ENCODE measurements at regions not wholly inside any gene's neighbourhood (a gene's known extent, or its start where the extent isn't known, plus 50 kb on each side); places are given as distances from the start of the nearest gene placed in this dataset.
"Not testable (repeated sequence)": the region's sequence is repeated elsewhere in the genome, so short reads cannot be mapped to it uniquely, and the experiment has no call there.

- Histone ChIP-seq H3K9me3 (ENCODE audit: control insufficient read depth, low read depth, low read length) (no peaks in the 10 kb centered on the region), H3K27ac (ENCODE audit: low read length) (no peak overlapping the region)
These were observed 1348.7 kb upstream of the NXPH2 start for GRCh38 chr2:140128909-140129308.

GRCh38 chr2:140122001-140122400, 1341.8 kb upstream of the NXPH2 start:
- Histone ChIP-seq H3K4me3 (ENCODE audit: low read length) (no peak overlapping the region), H3K27me3 (ENCODE audit: control insufficient read depth, insufficient read depth, low read length) (no peaks in the 10 kb centered on the region), H3K9me3 (ENCODE audit: control insufficient read depth, low read depth, low read length) (no peaks in the 10 kb centered on the region), H3K36me3 (ENCODE audit: control insufficient read depth, low read depth, low read length) (no peaks in the 10 kb centered on the region), H3K9ac (ENCODE audit: low read length) (no peak overlapping the region), H3K27ac (ENCODE audit: low read length) (no peak overlapping the region), H3K4me1 (ENCODE audit: control insufficient read depth, low read depth, low read length) (peaks cover 7% of the 10 kb centered on the region)

More at GRCh38 chr2:140128909-140129308, 1348.7 kb upstream of the NXPH2 start:
- H3K36me3 ChIP-seq (ENCODE audit: control insufficient read depth, low read depth, low read length): no peaks in the 10 kb centered on the region
- no peak overlapping the region for H3K4me3 ChIP-seq (ENCODE audit: low read length)
- H3K4me1 ChIP-seq (ENCODE audit: control insufficient read depth, low read depth, low read length): no peaks in the 10 kb centered on the region
- no peaks in the 10 kb centered on the region for H3K27me3 ChIP-seq (ENCODE audit: control insufficient read depth, insufficient read depth, low read length)
- H3K9ac ChIP-seq (ENCODE audit: low read length): no peak overlapping the region

- no peaks in the 10 kb centered on the region for H3K9me3 ChIP-seq (ENCODE audit: control insufficient read depth, low read depth, low read length)
- H3K4me1 ChIP-seq (ENCODE audit: control insufficient read depth, low read depth, low read length): peaks cover 7% of the 10 kb centered on the region
- H3K36me3 ChIP-seq (ENCODE audit: control insufficient read depth, low read depth, low read length): no peaks in the 10 kb centered on the region
- H3K9ac ChIP-seq (ENCODE audit: low read length): no peak overlapping the region
- H3K4me3 ChIP-seq (ENCODE audit: low read length): no peak overlapping the region
- no peaks in the 10 kb centered on the region for H3K27me3 ChIP-seq (ENCODE audit: control insufficient read depth, insufficient read depth, low read length)
- no peak overlapping the region for H3K27ac ChIP-seq (ENCODE audit: low read length)
These were observed 1337.2 kb upstream of the NXPH2 start for GRCh38 chr2:140117386-140117785.

GRCh38 chr2:140108706-140109475, 1328.7 kb upstream of the NXPH2 start:
- Histone ChIP-seq H3K9me3 (ENCODE audit: control insufficient read depth, low read depth, low read length) (no peaks in the 10 kb centered on the region), H3K36me3 (ENCODE audit: control insufficient read depth, low read depth, low read length) (no peaks in the 10 kb centered on the region), H3K27me3 (ENCODE audit: control insufficient read depth, insufficient read depth, low read length) (no peaks in the 10 kb centered on the region), H3K9ac (ENCODE audit: low read length) (no peak overlapping the region), H3K27ac (ENCODE audit: low read length) (no peak overlapping the region), H3K4me1 (ENCODE audit: control insufficient read depth, low read depth, low read length) (no peaks in the 10 kb centered on the region), H3K4me3 (ENCODE audit: low read length) (no peak overlapping the region)

GRCh38 chr2:140091926-140092325, 1311.7 kb upstream of the NXPH2 start:
- H3K4me3 ChIP-seq (ENCODE audit: low read length): no peak overlapping the region
- H3K27ac ChIP-seq (ENCODE audit: low read length): no peak overlapping the region
- no peaks in the 10 kb centered on the region for H3K36me3 ChIP-seq (ENCODE audit: control insufficient read depth, low read depth, low read length)
- no peaks in the 10 kb centered on the region for H3K4me1 ChIP-seq (ENCODE audit: control insufficient read depth, low read depth, low read length)
- no peaks in the 10 kb centered on the region for H3K9me3 ChIP-seq (ENCODE audit: control insufficient read depth, low read depth, low read length)
- H3K27me3 ChIP-seq (ENCODE audit: control insufficient read depth, insufficient read depth, low read length): no peaks in the 10 kb centered on the region
- H3K9ac ChIP-seq (ENCODE audit: low read length): no peak overlapping the region

- no peak overlapping the region for H3K27ac ChIP-seq (ENCODE audit: low read length)
- no peaks in the 10 kb centered on the region for H3K4me1 ChIP-seq (ENCODE audit: control insufficient read depth, low read depth, low read length)
- no peaks in the 10 kb centered on the region for H3K36me3 ChIP-seq (ENCODE audit: control insufficient read depth, low read depth, low read length)
- no peaks in the 10 kb centered on the region for H3K9me3 ChIP-seq (ENCODE audit: control insufficient read depth, low read depth, low read length)
- H3K4me3 ChIP-seq (ENCODE audit: low read length): no peak overlapping the region
- H3K9ac ChIP-seq (ENCODE audit: low read length): no peak overlapping the region
- H3K27me3 ChIP-seq (ENCODE audit: control insufficient read depth, insufficient read depth, low read length): no peaks in the 10 kb centered on the region
These were observed 1306.8 kb upstream of the NXPH2 start for GRCh38 chr2:140086964-140087363.

GRCh38 chr2:140085674-140086073, 1305.5 kb upstream of the NXPH2 start:
- Histone ChIP-seq H3K27me3 (ENCODE audit: control insufficient read depth, insufficient read depth, low read length) (no peaks in the 10 kb centered on the region), H3K4me1 (ENCODE audit: control insufficient read depth, low read depth, low read length) (no peaks in the 10 kb centered on the region), H3K36me3 (ENCODE audit: control insufficient read depth, low read depth, low read length) (no peaks in the 10 kb centered on the region), H3K27ac (ENCODE audit: low read length) (no peak overlapping the region), H3K9ac (ENCODE audit: low read length) (no peak overlapping the region), H3K4me3 (ENCODE audit: low read length) (no peak overlapping the region), H3K9me3 (ENCODE audit: control insufficient read depth, low read depth, low read length) (no peaks in the 10 kb centered on the region)

- Histone ChIP-seq H3K4me1 (ENCODE audit: control insufficient read depth, low read depth, low read length) (no peaks in the 10 kb centered on the region), H3K4me3 (ENCODE audit: low read length) (no peak overlapping the region), H3K27ac (ENCODE audit: low read length) (no peak overlapping the region), H3K36me3 (ENCODE audit: control insufficient read depth, low read depth, low read length) (no peaks in the 10 kb centered on the region), H3K27me3 (ENCODE audit: control insufficient read depth, insufficient read depth, low read length) (no peaks in the 10 kb centered on the region), H3K9ac (ENCODE audit: low read length) (no peak overlapping the region), H3K9me3 (ENCODE audit: control insufficient read depth, low read depth, low read length) (no peaks in the 10 kb centered on the region)
These were observed 1298.8 kb upstream of the NXPH2 start for GRCh38 chr2:140079038-140079437.

- H3K4me3 ChIP-seq (ENCODE audit: low read length): no peak overlapping the region
- no peaks in the 10 kb centered on the region for H3K27me3 ChIP-seq (ENCODE audit: control insufficient read depth, insufficient read depth, low read length)
- H3K27ac ChIP-seq (ENCODE audit: low read length): no peak overlapping the region
- H3K9ac ChIP-seq (ENCODE audit: low read length): no peak overlapping the region
- no peaks in the 10 kb centered on the region for H3K36me3 ChIP-seq (ENCODE audit: control insufficient read depth, low read depth, low read length)
- H3K9me3 ChIP-seq (ENCODE audit: control insufficient read depth, low read depth, low read length): no peaks in the 10 kb centered on the region
- no peaks in the 10 kb centered on the region for H3K4me1 ChIP-seq (ENCODE audit: control insufficient read depth, low read depth, low read length)
These were observed 1296.0 kb upstream of the NXPH2 start for GRCh38 chr2:140076164-140076563.

GRCh38 chr2:140073763-140074162, 1293.6 kb upstream of the NXPH2 start:
- H3K4me1 ChIP-seq (ENCODE audit: control insufficient read depth, low read depth, low read length); H3K36me3 ChIP-seq (ENCODE audit: control insufficient read depth, low read depth, low read length); H3K9ac ChIP-seq (ENCODE audit: low read length); H3K9me3 ChIP-seq (ENCODE audit: control insufficient read depth, low read depth, low read length); H3K27ac ChIP-seq (ENCODE audit: low read length); H3K27me3 ChIP-seq (ENCODE audit: control insufficient read depth, insufficient read depth, low read length); H3K4me3 ChIP-seq (ENCODE audit: low read length): not testable (repeated sequence)

GRCh38 chr2:140067661-140068060, 1287.5 kb upstream of the NXPH2 start:
- no peak overlapping the region for H3K4me3 ChIP-seq (ENCODE audit: low read length)
- H3K27ac ChIP-seq (ENCODE audit: low read length): no peak overlapping the region
- no peaks in the 10 kb centered on the region for H3K36me3 ChIP-seq (ENCODE audit: control insufficient read depth, low read depth, low read length)
- no peaks in the 10 kb centered on the region for H3K27me3 ChIP-seq (ENCODE audit: control insufficient read depth, insufficient read depth, low read length)
- H3K9ac ChIP-seq (ENCODE audit: low read length): no peak overlapping the region
- H3K9me3 ChIP-seq (ENCODE audit: control insufficient read depth, low read depth, low read length): no peaks in the 10 kb centered on the region
- no peaks in the 10 kb centered on the region for H3K4me1 ChIP-seq (ENCODE audit: control insufficient read depth, low read depth, low read length)

- Histone ChIP-seq H3K9ac (ENCODE audit: low read length) (no peak overlapping the region), H3K4me1 (ENCODE audit: control insufficient read depth, low read depth, low read length) (no peaks in the 10 kb centered on the region), H3K9me3 (ENCODE audit: control insufficient read depth, low read depth, low read length) (no peaks in the 10 kb centered on the region), H3K36me3 (ENCODE audit: control insufficient read depth, low read depth, low read length) (no peaks in the 10 kb centered on the region), H3K4me3 (ENCODE audit: low read length) (no peak overlapping the region), H3K27ac (ENCODE audit: low read length) (no peak overlapping the region), H3K27me3 (ENCODE audit: control insufficient read depth, insufficient read depth, low read length) (no peaks in the 10 kb centered on the region)
These were observed 1284.1 kb upstream of the NXPH2 start for GRCh38 chr2:140064243-140064642.
